HCT116 (cell line): ENCODE measurements at regions not wholly inside any gene's neighbourhood (a gene's known extent, or its start where the extent isn't known, plus 50 kb on each side); places are given as distances from the start of the nearest gene placed in this dataset.

ENCODE experiments used
- ATAC-seq: fragments of 200-7000 bp; cut with Tn5 transposase; 2 replicates; pipeline ENCODE4 v1.9.1; 2020; ENCODE audit warnings: mild to moderate bottlenecking, moderate library complexity
- BruUV-seq: library from RNA; stranded (reverse); fragments of 400-500 nt; replicated peaks from 2 replicates; lab custom pipeline; 2021; lab: Mats Ljungman, UMichigan
- CTCF ChIA-PET: fragments of 300-600 bp; sonication (Branson Sonifier 250); formaldehyde crosslinking; loops from one replicate; lab custom pipeline; 2021; ENCODE audit warnings: antibody characterized with exemption; lab: Charles Lee
- POLR2A ChIA-PET: fragments of 300-600, 350-600 bp; sonication (Branson Sonifier 250); formaldehyde crosslinking; loops from one replicate; lab custom pipeline; 2021; ENCODE audit warnings: antibody characterized with exemption; lab: Charles Lee
- RAD21 ChIA-PET, 2 experiments: fragments of 300-600 bp; sonication (Branson Sonifier 250); formaldehyde crosslinking; loops; one replicate each; lab custom pipeline; 2023; ENCODE audit warnings: low total read pairs in 2 of 2; ENCODE audit not compliant: uncharacterized antibody in 2 of 2, unreplicated experiment in 2 of 2, low non-redundant PET in 1 of 2; lab: Charles Lee
- DNase-seq: peaks from one replicate; pipeline ENCODE4 v3.0.0-alpha.2; 2010; ENCODE audit warnings: low read depth, low spot score
- H2AFZ ChIP-seq: fragments of 200-600 bp; shearing (Covaris generic), sonication (generic); 2 replicates; pipeline ENCODE4 v1.6.1; 2017; ENCODE audit warnings: low read depth, mixed run types, mixed read lengths, antibody characterized with exemption, low read length; ENCODE audit not compliant: poor library complexity, severe bottlenecking
- H3K27ac ChIP-seq: 2 replicates; pipeline ENCODE4 v1.5.1; 2012; ENCODE audit warnings: low read depth, low read length
- H3K27me3 ChIP-seq: fragments of 200-600 bp; sonication (generic); 2 replicates; pipeline ENCODE4 v1.6.1; 2016; ENCODE audit warnings: mixed run types, low read length, mixed read lengths; ENCODE audit not compliant: insufficient read depth
- H3K36me3 ChIP-seq, 2 experiments: fragments of 200-500 bp in 1 of 2; fragments of 200-600 bp in 1 of 2; sonication (Bioruptor generic) in 1 of 2; sonication (generic) in 1 of 2; 2 replicates each; pipeline versions ENCODE4 v1.5.1 to v1.6.1; 2014 to 2016; ENCODE audit warnings: low read length in 2 of 2, inconsistent platforms in 1 of 2, mixed read lengths in 1 of 2, mixed run types in 1 of 2; ENCODE audit not compliant: insufficient read depth in 2 of 2, control insufficient read depth in 1 of 2
- H3K4me1 ChIP-seq, 2 experiments: fragments of 200-600 bp in 1 of 2; sonication (generic) in 1 of 2; 2 replicates each; pipeline versions ENCODE4 v1.5.1 to v1.6.1; 2012 to 2017; ENCODE audit warnings: low read length in 2 of 2, inconsistent platforms in 1 of 2, mild to moderate bottlenecking in 1 of 2, mixed read lengths in 1 of 2, mixed run types in 1 of 2, moderate library complexity in 1 of 2; ENCODE audit not compliant: insufficient read depth in 2 of 2, control insufficient read depth in 1 of 2
- H3K4me2 ChIP-seq: fragments of 200-600 bp; sonication (generic); 2 replicates; pipeline ENCODE4 v1.6.1; 2017; ENCODE audit warnings: mixed run types, low read length, mixed read lengths
- H3K4me3 ChIP-seq, 2 experiments: fragments of 200-600 bp in 1 of 2; sonication (generic) in 1 of 2; replicated peaks in 1 of 2; 2 replicates each; pipeline ENCODE4 v1.5.1; 2011 to 2016; ENCODE audit warnings: low read length in 2 of 2, control low read depth in 1 of 2, low read depth in 1 of 2, mild to moderate bottlenecking in 1 of 2, mixed read lengths in 1 of 2, mixed run types in 1 of 2
- H3K79me2 ChIP-seq: fragments of 200-600 bp; sonication (generic); 2 replicates; pipeline ENCODE4 v1.6.1; 2017; ENCODE audit warnings: mild to moderate bottlenecking, mixed run types, low read length, moderate library complexity, mixed read lengths; ENCODE audit not compliant: insufficient read depth
- H3K9ac ChIP-seq: fragments of 200-600 bp; sonication (generic); 2 replicates; pipeline ENCODE4 v1.6.1; 2016; ENCODE audit warnings: low read length, mixed read lengths
- H3K9me2 ChIP-seq: fragments of 200-600 bp; sonication (generic), shearing (Covaris generic); 2 replicates; pipeline ENCODE4 v1.6.1; 2017; ENCODE audit warnings: mixed run types, mild to moderate bottlenecking, moderate library complexity; ENCODE audit not compliant: insufficient read depth
- H3K9me3 ChIP-seq, 2 experiments: fragments of 200-500 bp in 1 of 2; fragments of 200-600 bp in 1 of 2; sonication (Bioruptor generic) in 1 of 2; sonication (generic) in 1 of 2; 2 replicates each; pipeline ENCODE4 v1.6.1; 2014 to 2017; ENCODE audit warnings: low read length in 2 of 2, mixed read lengths in 2 of 2, inconsistent platforms in 1 of 2, low read depth in 1 of 2, mild to moderate bottlenecking in 1 of 2, mixed run types in 1 of 2, moderate library complexity in 1 of 2; ENCODE audit not compliant: control insufficient read depth in 1 of 2, insufficient read depth in 1 of 2
- H4K20me1 ChIP-seq: fragments of 200-600 bp; sonication (generic), shearing (Covaris generic); 2 replicates; pipeline ENCODE4 v1.6.1; 2017; ENCODE audit warnings: mixed run types, mild to moderate bottlenecking, moderate library complexity; ENCODE audit not compliant: insufficient read depth
- ATF3 ChIP-seq: IDR thresholded peaks from 2 replicates; pipeline ENCODE4 v1.6.1; 2012
- CBX3 ChIP-seq: IDR thresholded peaks from 2 replicates; pipeline ENCODE4 v1.6.1; 2012; ENCODE audit warnings: low read depth
- CEBPB ChIP-seq: IDR thresholded peaks from 2 replicates; pipeline ENCODE4 v1.6.1; 2012; ENCODE audit warnings: low read depth
- CTCF ChIP-seq, 3 experiments: fragments of 200-600 bp in 1 of 3; sonication (generic) in 1 of 3; IDR thresholded peaks in 2 of 3; conservative IDR thresholded peaks in 1 of 3; 2 replicates each; pipeline ENCODE4 v1.5.1; 2012 to 2017; ENCODE audit warnings: low read depth in 2 of 3, low read length in 2 of 3, antibody characterized with exemption in 1 of 3, borderline replicate concordance in 1 of 3, control low read depth in 1 of 3, mild to moderate bottlenecking in 1 of 3, mixed read lengths in 1 of 3, mixed run types in 1 of 3, moderate library complexity in 1 of 3; ENCODE audit not compliant: insufficient read depth in 1 of 3
- ELF1 ChIP-seq: IDR thresholded peaks from 2 replicates; pipeline ENCODE4 v1.6.1; 2012; ENCODE audit warnings: low read depth, borderline replicate concordance
- EZH2phosphoT487 ChIP-seq: fragments of 200-600 bp; IDR thresholded peaks from 2 replicates; pipeline ENCODE4 v1.6.1; 2018; ENCODE audit warnings: antibody characterized with exemption, borderline replicate concordance
- FOSL1 ChIP-seq: IDR thresholded peaks from 2 replicates; pipeline ENCODE4 v1.6.1; 2012; ENCODE audit warnings: low read depth
- JUND ChIP-seq: IDR thresholded peaks from 2 replicates; pipeline ENCODE4 v1.6.1; 2012
- POLR2A ChIP-seq: IDR thresholded peaks from 2 replicates; pipeline ENCODE4 v1.7.0; 2011; ENCODE audit warnings: borderline replicate concordance; ENCODE audit not compliant: insufficient read depth, insufficient read length; ENCODE audit errors: extremely low read depth
- POLR2AphosphoS5 ChIP-seq: IDR thresholded peaks from 2 replicates; pipeline ENCODE4 v1.6.1; 2011; ENCODE audit warnings: mild to moderate bottlenecking, low read depth, low read length, moderate library complexity
- SIN3A ChIP-seq: IDR thresholded peaks from 2 replicates; pipeline ENCODE4 v1.6.1; 2012; ENCODE audit warnings: low read depth
- ZBTB33 ChIP-seq: IDR thresholded peaks from 2 replicates; pipeline ENCODE4 v1.6.1; 2011; ENCODE audit warnings: mild to moderate bottlenecking, low read length, moderate library complexity; ENCODE audit not compliant: insufficient replicate concordance; ENCODE audit errors: extremely low read depth
- intact Hi-C: fragments of 100-400 bp; cut with micrococcal nuclease; formaldehyde crosslinking; loops from 2 replicates; pipeline ENCODE4 v1.10.0; 2022

- H2AFZ ChIP-seq: no peak overlapping the region
- DNase-seq (peak; percentile 19), ATAC-seq (no peak)
- H3K27ac ChIP-seq: no peak overlapping the region
- H3K4me1 ChIP-seq: no peaks in the 10 kb centered on the region
- H3K4me3 ChIP-seq: no peak overlapping the region
- ChIA-PET RAD21 (no interaction called here), POLR2A (no interaction called here), CTCF (no interaction called here)
- no peaks in the 10 kb centered on the region for H3K27me3 ChIP-seq
- no peak overlapping the region for H3K9ac ChIP-seq
- intact Hi-C loops: no loop called here
- no peak overlapping the region for H3K4me2 ChIP-seq
- no peaks in the 10 kb centered on the region for H3K36me3 ChIP-seq
- H3K9me2 ChIP-seq: no peaks in the 10 kb centered on the region
- no TSS peak for BruUV-seq
- TF ChIP-seq ELF1 (no peak), CEBPB (peak; percentile 76), CTCF (IDR thresholded peaks at IDR 0.05 in 2 of 3, conservative IDR thresholded peaks at IDR 0.05 in 1 of 3; ENCODE audit: borderline replicate concordance in 1 of 3, insufficient read depth in 1 of 3, low read depth in 2 of 3, low read length in 2 of 3) (no peak), POLR2AphosphoS5 (0 out of 2 replicates have a peak, but pooled peaks have one; percentile 32)
- no peaks in the 10 kb centered on the region for H3K9me3 ChIP-seq
- H3K79me2 ChIP-seq: no peaks in the 10 kb centered on the region
- no peaks in the 10 kb centered on the region for H4K20me1 ChIP-seq
Measured at GRCh38 chr4:164136180-164136616, 617.7 kb upstream of the SMIM31 start.

- H3K27me3 ChIP-seq: no peaks in the 10 kb centered on the region
- H3K4me2 ChIP-seq: no peak overlapping the region
- H3K36me3 ChIP-seq: no peaks in the 10 kb centered on the region
- no peak overlapping the region for H2AFZ ChIP-seq
- H3K79me2 ChIP-seq: no peaks in the 10 kb centered on the region
- ATAC-seq (no peak), DNase-seq (no peak)
- RAD21 ChIA-PET: no interaction called here
- H3K9me3 ChIP-seq: no peaks in the 10 kb centered on the region
- H4K20me1 ChIP-seq: no peaks in the 10 kb centered on the region
- POLR2A ChIA-PET: no interaction called here
- H3K9me2 ChIP-seq: no peaks in the 10 kb centered on the region
- CTCF ChIA-PET: no interaction called here
- BruUV-seq: no TSS peak
- intact Hi-C loops: no loop called here
- no peak overlapping the region for H3K9ac ChIP-seq
- no peaks in the 10 kb centered on the region for H3K4me1 ChIP-seq
- H3K27ac ChIP-seq: no peak overlapping the region
- no peak overlapping the region for H3K4me3 ChIP-seq
- no peak for TF ChIP-seq POLR2A
- no peak for TF ChIP-seq ZBTB33
- TF ChIP-seq FOSL1: no peak
- no peak for TF ChIP-seq JUND
- TF ChIP-seq EZH2phosphoT487: no peak
- TF ChIP-seq ATF3: no peak
- TF ChIP-seq CBX3: no peak
- TF ChIP-seq POLR2AphosphoS5: no peak
- no peak for TF ChIP-seq SIN3A
- TF ChIP-seq, all 23 proteins: peak for 0
Measured at GRCh38 chr4:164138521-164138920, 615.4 kb upstream of the SMIM31 start.
